ENCODE measurements at regions not wholly inside any gene's neighbourhood (a gene's known extent, or its start where the extent isn't known, plus 50 kb on each side); places are given as distances from the start of the nearest gene placed in this dataset.

- no peak for TF ChIP-seq SPI1 (IDR thresholded peaks at IDR 0.05; ENCODE audit: low read depth, low read length)
- no peak for TF ChIP-seq POLR2AphosphoS5 (IDR thresholded peaks at IDR 0.05; ENCODE audit: low read depth, low read length)
- TF ChIP-seq POLR2A (IDR thresholded peaks at IDR 0.05; ENCODE audit: low read depth, low read length) = no peak
- no peak for TF ChIP-seq TAF1 (IDR thresholded peaks at IDR 0.05; ENCODE audit: low read depth, low read length)
- TF ChIP-seq POU2F2 (IDR thresholded peaks at IDR 0.05; ENCODE audit: low read depth, low read length) = no peak
- TF ChIP-seq PAX5 (IDR thresholded peaks at IDR 0.05; ENCODE audit: insufficient read depth, low read length, severe bottlenecking) = no peak
Observed at GRCh38 chr2:224222291-224222690, 179.6 kb downstream of the FAM124B start.
